ENCODE measurements at regions not wholly inside any gene's neighbourhood (a gene's known extent, or its start where the extent isn't known, plus 50 kb on each side); places are given as distances from the start of the nearest gene placed in this dataset.

GRCh38 chr1:60126723-60127122 lies 53.2 kb upstream of the C1orf87 start:
- no peak overlapping the region for H3K4me3 ChIP-seq (ENCODE audit: low read depth in 1 of 2, low read length in 1 of 2)
- H3K27me3 ChIP-seq = no peaks in the 10 kb centered on the region
- TF ChIP-seq CTCF (IDR thresholded peaks at IDR 0.05) = no peak
- no peaks in the 10 kb centered on the region for H3K4me1 ChIP-seq (ENCODE audit: control insufficient read depth in 1 of 2, insufficient read depth in 1 of 2, low read depth in 1 of 2, low read length in 1 of 2)
- H3K36me3 ChIP-seq = no peaks in the 10 kb centered on the region
- H3K27ac ChIP-seq = no peak overlapping the region
- H3K9me3 ChIP-seq = no peaks in the 10 kb centered on the region
